ENCODE measurements at regions not wholly inside any gene's neighbourhood (a gene's known extent, or its start where the extent isn't known, plus 50 kb on each side); places are given as distances from the start of the nearest gene placed in this dataset.

- intact Hi-C loops (cut with DNase I; ENCODE audit: low total_unique reads) = no loop called here
- WGBS, 2 donors = 77 to 84% methylated on average over 1 of the region's 1 CpG
- H3K4me3 ChIP-seq (ENCODE audit: low read depth, poor library complexity, severe bottlenecking) = no peak overlapping the region
- no peak for DNase-seq (ENCODE audit: low spot score in 2 of 2)
- TF ChIP-seq POLR2A (IDR thresholded peaks at IDR 0.05) (no peak), CTCF (IDR thresholded peaks at IDR 0.05) (no peak)
These were observed 170.4 kb upstream of the COX7C start for GRCh38 chr5:86447362-86447761.

GRCh38 chr5:86452251-86452650 is 165.5 kb upstream of the COX7C start:
- intact Hi-C loops (cut with DNase I; ENCODE audit: low total_unique reads) = no loop called here
- TF ChIP-seq CTCF (IDR thresholded peaks at IDR 0.05) (no peak), POLR2A (IDR thresholded peaks at IDR 0.05) (no peak)
- DNase-seq (ENCODE audit: low spot score in 2 of 2) = no peak
- H3K4me3 ChIP-seq (ENCODE audit: low read depth, poor library complexity, severe bottlenecking) = no peak overlapping the region

GRCh38 chr5:86460519-86460918 is 157.2 kb upstream of the COX7C start:
- intact Hi-C loops (cut with DNase I; ENCODE audit: low total_unique reads) = no loop called here
- TF ChIP-seq CTCF (IDR thresholded peaks at IDR 0.05) = no peak
- no peak for TF ChIP-seq POLR2A (IDR thresholded peaks at IDR 0.05)
- 86 to 96% methylated on average over 16 of the region's 16 CpGs for WGBS, 2 donors
- DNase-seq (ENCODE audit: low spot score in 2 of 2) = no peak
- no peak overlapping the region for H3K4me3 ChIP-seq (ENCODE audit: low read depth, poor library complexity, severe bottlenecking)

DNA sequence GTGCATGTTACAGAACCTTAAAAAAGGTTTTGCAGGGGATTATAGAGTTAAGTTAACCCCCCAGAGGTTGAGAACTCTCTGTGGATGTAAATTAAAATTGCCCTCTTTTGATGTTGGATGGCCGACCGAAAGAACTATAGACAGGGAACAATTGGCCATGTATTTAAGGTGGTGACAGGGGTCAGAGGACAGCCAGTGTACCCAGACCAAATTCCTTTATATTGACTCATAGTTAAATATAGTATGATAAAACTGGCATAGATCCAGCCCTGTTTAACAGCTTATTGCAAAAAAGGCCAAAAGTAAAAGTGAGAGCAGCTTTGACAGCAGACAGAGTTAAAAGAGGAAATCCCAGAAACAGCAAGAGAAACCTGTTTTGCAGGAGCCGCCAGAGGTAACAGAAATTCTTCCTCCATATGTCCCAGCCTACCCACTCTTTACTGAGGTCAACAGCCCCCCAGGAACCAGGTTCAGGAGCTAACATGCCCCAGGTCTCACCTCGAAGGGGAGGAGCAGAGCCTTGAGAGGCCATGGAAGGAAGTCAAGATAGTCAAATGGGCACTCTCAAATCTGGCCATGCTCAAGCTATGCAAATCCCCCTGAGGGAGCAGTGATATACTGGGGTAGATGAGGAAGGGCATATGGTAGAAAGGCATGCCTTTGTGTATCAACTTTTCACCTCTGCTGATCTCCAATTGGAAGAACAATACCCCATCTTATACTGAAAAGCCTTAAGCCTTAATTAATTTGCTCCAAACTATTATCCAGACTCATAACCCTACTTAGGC is 156.4 kb upstream of the COX7C start:
- intact Hi-C loops (cut with DNase I; ENCODE audit: low total_unique reads) = no loop called here
- 24 to 28% methylated on average over 4 of the region's 4 CpGs for WGBS, 2 donors

DNA sequence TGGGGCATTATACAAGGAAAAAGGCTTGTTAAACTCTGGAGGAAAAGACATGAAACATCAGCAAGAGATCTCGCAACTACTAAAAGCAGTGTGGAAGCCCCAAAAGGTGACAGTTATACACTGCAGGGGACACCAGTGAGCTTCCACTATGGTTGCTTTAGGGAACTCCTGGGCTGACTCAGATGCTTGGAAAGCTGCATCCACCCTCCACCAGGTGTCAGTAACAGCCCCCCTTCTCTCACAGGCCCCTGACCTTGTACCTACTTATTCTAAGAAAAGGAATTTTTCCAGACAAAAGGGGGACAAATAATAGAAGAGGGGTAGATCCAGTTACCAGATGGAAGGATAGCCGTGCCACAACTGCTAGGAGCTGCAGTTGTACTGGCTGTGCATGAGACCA is 154.4 kb upstream of the COX7C start:
- WGBS, 2 donors = 68 to 93% methylated on average over 2 of the region's 2 CpGs
- H3K4me3 ChIP-seq (ENCODE audit: low read depth, poor library complexity, severe bottlenecking) = no peak overlapping the region
- DNase-seq (ENCODE audit: low spot score in 2 of 2) = no peak
- intact Hi-C loops (cut with DNase I; ENCODE audit: low total_unique reads) = no loop called here
- no peak for TF ChIP-seq POLR2A (IDR thresholded peaks at IDR 0.05)
- no peak for TF ChIP-seq CTCF (IDR thresholded peaks at IDR 0.05)

More for the DNA sequence above, 156.4 kb upstream of the COX7C start:
- no peak for DNase-seq (ENCODE audit: low spot score in 2 of 2)
- H3K4me3 ChIP-seq (ENCODE audit: low read depth, poor library complexity, severe bottlenecking) = no peak overlapping the region
- TF ChIP-seq CTCF (IDR thresholded peaks at IDR 0.05) = no peak
- TF ChIP-seq POLR2A (IDR thresholded peaks at IDR 0.05) = no peak
